HG03571 (cell line): ENCODE measurements at regions not wholly inside any gene's neighbourhood (a gene's known extent, or its start where the extent isn't known, plus 50 kb on each side); places are given as distances from the start of the nearest gene placed in this dataset.
"Not testable (repeated sequence)": the region's sequence is repeated elsewhere in the genome, so short reads cannot be mapped to it uniquely, and the experiment has no call there.

Experiments used
- ATAC-seq: cut with Tn5 transposase; IDR thresholded peaks from one replicate; pipeline ENCODE4 v1.9.1; 2021; ENCODE audit not compliant: unreplicated experiment

- ATAC-seq = not testable (repeated sequence)
Measured at GRCh38 chr16:29203046-29203932, 203.2 kb downstream of the NPIPB11 start.

GRCh38 chr16:29202642-29203041 is 203.9 kb downstream of the NPIPB11 start:
- not testable (repeated sequence) for ATAC-seq

GRCh38 chr16:29202025-29202632 is 204.4 kb downstream of the NPIPB11 start:
- ATAC-seq = not testable (repeated sequence)

GRCh38 chr16:29201296-29202024 is 205.1 kb downstream of the NPIPB11 start:
- not testable (repeated sequence) for ATAC-seq

GRCh38 chr16:29200681-29201080 is 205.8 kb downstream of the NPIPB11 start:
- ATAC-seq = not testable (repeated sequence)

- ATAC-seq = not testable (repeated sequence)
Measured at GRCh38 chr16:29200135-29200601, 206.3 kb downstream of the NPIPB11 start.

- ATAC-seq = not testable (repeated sequence)
Measured at GRCh38 chr16:29199626-29200025, 206.9 kb downstream of the NPIPB11 start.

GRCh38 chr16:29198731-29199521 is 207.6 kb downstream of the NPIPB11 start:
- no peak for ATAC-seq

- no peak for ATAC-seq
Measured at GRCh38 chr16:29198231-29198630, 208.3 kb downstream of the NPIPB11 start.

GRCh38 chr16:29197494-29198100 is 208.9 kb downstream of the NPIPB11 start:
- not testable (repeated sequence) for ATAC-seq

GRCh38 chr16:29196746-29197145 is 209.8 kb downstream of the NPIPB11 start:
- not testable (repeated sequence) for ATAC-seq

GRCh38 chr16:29195116-29195872 is 210.4 kb downstream of the LAT start:
- not testable (repeated sequence) for ATAC-seq

- ATAC-seq = not testable (repeated sequence)
Measured at GRCh38 chr16:29194185-29194844, 209.5 kb downstream of the LAT start.

GRCh38 chr16:29193634-29194033 is 208.8 kb downstream of the LAT start:
- ATAC-seq = not testable (repeated sequence)

GRCh38 chr16:29193248-29193574 is 208.4 kb downstream of the LAT start:
- not testable (repeated sequence) for ATAC-seq

- ATAC-seq = no peak
Measured at GRCh38 chr16:29192329-29193247, 207.7 kb downstream of the LAT start.

GRCh38 chr16:29191636-29192180 is 206.9 kb downstream of the LAT start:
- ATAC-seq = not testable (repeated sequence)
